Stomach (tissue), 8 donors: ENCODE measurements at regions not wholly inside any gene's neighbourhood (a gene's known extent, or its start where the extent isn't known, plus 50 kb on each side); places are given as distances from the start of the nearest gene placed in this dataset.

Experiments
- DNase-seq, 2 donors: peaks; one replicate each; pipeline versions ENCODE4 v3.0.0 to v3.0.0-alpha.2; 2013 to 2019
- H3K27ac ChIP-seq, 5 donors: fragments of 200-600 bp in 4 of 5; sonication (generic) in 4 of 5; one replicate each; pipeline ENCODE4 v1.5.1; 2013 to 2019; ENCODE audit warnings: mild to moderate bottlenecking in 1 of 5, moderate library complexity in 1 of 5
- H3K27me3 ChIP-seq, 3 donors: fragments of 200-600 bp; sonication (generic); one replicate each; pipeline ENCODE4 v1.5.1; 2017 to 2019; ENCODE audit warnings: mixed run types in 1 of 3
- H3K36me3 ChIP-seq, 4 donors: fragments of 200-600 bp; sonication (generic); 1 replicate in 3 of 4; 2 replicates in 1 of 4; pipeline ENCODE4 v1.5.1; 2016 to 2019
- H3K4me1 ChIP-seq, 4 donors: fragments of 200-600 bp; sonication (generic); one replicate each; pipeline ENCODE4 v1.5.1; 2016 to 2019
- H3K4me3 ChIP-seq, 4 donors: fragments of 200-600 bp; sonication (generic) in 3 of 4; one replicate each; pipeline ENCODE4 v1.5.1; 2016 to 2019; ENCODE audit warnings: mild to moderate bottlenecking in 1 of 4
- H3K9me3 ChIP-seq, 4 donors: fragments of 200-600 bp; sonication (generic); one replicate each; pipeline ENCODE4 v1.5.1; 2016 to 2019
- EP300 ChIP-seq: sonication (generic); formaldehyde crosslinking; IDR thresholded peaks from one replicate; pipeline ENCODE4 v1.6.1; 2017; ENCODE audit warnings: antibody characterized with exemption
- POLR2A ChIP-seq, 4 donors: fragments of 450-650 bp; IDR thresholded peaks; one replicate each; pipeline ENCODE4 v1.6.1; 2016; ENCODE audit warnings: antibody characterized with exemption in 4 of 4, control low read depth in 2 of 4, mild to moderate bottlenecking in 1 of 4, moderate library complexity in 1 of 4
- POLR2AphosphoS5 ChIP-seq, 3 donors: sonication (generic); formaldehyde crosslinking; IDR thresholded peaks; one replicate each; pipeline ENCODE4 v1.6.1; 2016; ENCODE audit warnings: antibody characterized with exemption in 3 of 3
- WGBS, 5 donors: extraction: QIAGEN DNeasy Blood & Tissue Kit in 3 of 5; methylation state at CpG; one replicate each; pipeline versions ENCODE4 v1.1.5 to v1.1.7; 2013 to 2018; 5-methylcytosine and 5-hydroxymethylcytosine counted together
- intact Hi-C: fragments of 100-400 bp; cut with DNase I; formaldehyde crosslinking; loops from one replicate; pipeline ENCODE4 v1.15.1; 2023; ENCODE audit warnings: low total_unique reads
- TF ChIP-seq, protein P1 (sequence below), 7 experiments: fragments of 450-650 bp in 4 of 7; fragments of 200-600 bp in 3 of 7; sonication (generic) in 3 of 7; IDR thresholded peaks; one replicate each; pipeline ENCODE4 v1.5.1; 2016 to 2019; ENCODE audit warnings: antibody characterized with exemption in 7 of 7, control low read depth in 2 of 7, mild to moderate bottlenecking in 1 of 7
- donor health status: healthy with polysubstance abuse.
- donor health status: Bipolar disorder and iron deficiency.
- donor health status: healthy.

DNA sequence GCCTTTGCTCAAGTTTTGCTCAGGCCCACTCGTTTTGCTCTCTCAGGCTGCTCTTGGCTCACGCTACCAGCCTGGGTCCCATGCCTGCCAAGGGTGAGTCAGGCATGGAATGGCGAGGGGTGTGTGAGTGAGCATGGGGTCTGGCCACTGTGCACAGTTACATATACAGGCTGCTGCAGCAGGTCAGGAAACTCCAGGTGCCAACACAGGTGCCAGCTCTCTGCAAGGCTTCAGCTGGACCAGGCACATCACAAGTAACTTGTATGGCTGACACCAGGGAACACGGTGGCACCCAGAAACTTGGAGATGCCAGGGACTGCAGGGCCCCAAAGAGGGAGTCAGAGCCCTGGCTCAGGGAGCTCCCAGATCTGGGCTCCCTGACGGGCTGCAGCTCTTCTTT lies 146.8 kb downstream of the BTBD3 start:
- no peaks in the 10 kb centered on the region for H3K36me3 ChIP-seq
- TF ChIP-seq POLR2A (IDR thresholded peaks at IDR 0.05) (no peak), POLR2AphosphoS5 (IDR thresholded peaks at IDR 0.05) (no peak), EP300 (no peak)
- TF ChIP-seq, protein P1, sequence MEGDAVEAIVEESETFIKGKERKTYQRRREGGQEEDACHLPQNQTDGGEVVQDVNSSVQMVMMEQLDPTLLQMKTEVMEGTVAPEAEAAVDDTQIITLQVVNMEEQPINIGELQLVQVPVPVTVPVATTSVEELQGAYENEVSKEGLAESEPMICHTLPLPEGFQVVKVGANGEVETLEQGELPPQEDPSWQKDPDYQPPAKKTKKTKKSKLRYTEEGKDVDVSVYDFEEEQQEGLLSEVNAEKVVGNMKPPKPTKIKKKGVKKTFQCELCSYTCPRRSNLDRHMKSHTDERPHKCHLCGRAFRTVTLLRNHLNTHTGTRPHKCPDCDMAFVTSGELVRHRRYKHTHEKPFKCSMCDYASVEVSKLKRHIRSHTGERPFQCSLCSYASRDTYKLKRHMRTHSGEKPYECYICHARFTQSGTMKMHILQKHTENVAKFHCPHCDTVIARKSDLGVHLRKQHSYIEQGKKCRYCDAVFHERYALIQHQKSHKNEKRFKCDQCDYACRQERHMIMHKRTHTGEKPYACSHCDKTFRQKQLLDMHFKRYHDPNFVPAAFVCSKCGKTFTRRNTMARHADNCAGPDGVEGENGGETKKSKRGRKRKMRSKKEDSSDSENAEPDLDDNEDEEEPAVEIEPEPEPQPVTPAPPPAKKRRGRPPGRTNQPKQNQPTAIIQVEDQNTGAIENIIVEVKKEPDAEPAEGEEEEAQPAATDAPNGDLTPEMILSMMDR (IDR thresholded peaks at IDR 0.05) = no peak
- WGBS, 5 donors = 85 to 92% (median 87%) methylated on average over 2 to 5 of the region's 5 CpGs
- H3K27me3 ChIP-seq = no peaks in the 10 kb centered on the region
- no peak for DNase-seq
- no peak overlapping the region for H3K4me3 ChIP-seq
- intact Hi-C loops = no loop called here
- peaks cover 0 to 16% (median 4%) of the 10 kb centered on the region in 4 donors for H3K9me3 ChIP-seq
- H3K27ac ChIP-seq = no peak overlapping the region
- H3K4me1 ChIP-seq = peaks cover 0 to 9% (median 0%) of the 10 kb centered on the region in 4 donors

DNA sequence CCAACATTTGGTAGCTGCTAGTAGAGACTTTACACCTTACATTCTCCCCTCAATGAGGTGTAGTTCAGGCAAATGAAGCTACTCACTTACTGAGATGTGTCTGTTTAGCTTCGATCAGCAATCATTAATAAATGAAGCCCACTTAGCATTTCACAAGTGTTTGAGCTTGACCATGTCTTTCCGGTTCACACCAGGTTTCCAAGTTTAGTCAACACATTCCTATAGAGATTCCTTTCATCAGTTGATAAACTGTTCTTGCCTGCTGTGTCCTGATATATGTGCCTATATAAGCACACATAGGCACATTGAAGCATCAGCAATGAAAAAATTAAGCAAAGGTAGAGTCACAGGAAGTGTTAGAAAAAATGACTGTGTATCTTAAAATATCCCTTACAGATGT lies 150.0 kb downstream of the BTBD3 start:
- H3K27me3 ChIP-seq = no peaks in the 10 kb centered on the region
- H3K4me3 ChIP-seq = no peak overlapping the region
- DNase-seq = no peak
- WGBS, 5 donors = 85 to 91% (median 90%) methylated on average over 2 of the region's 2 CpGs
- TF ChIP-seq EP300 (no peak), POLR2AphosphoS5 (IDR thresholded peaks at IDR 0.05) (no peak), POLR2A (IDR thresholded peaks at IDR 0.05) (no peak)
- TF ChIP-seq, protein P1 (IDR thresholded peaks at IDR 0.05) = no peak
- no peak overlapping the region for H3K27ac ChIP-seq
- no peaks in the 10 kb centered on the region for H3K36me3 ChIP-seq
- H3K4me1 ChIP-seq = peaks cover 0 to 9% (median 0%) of the 10 kb centered on the region in 4 donors
- intact Hi-C loops = no loop called here
- peaks cover 0 to 16% (median 4%) of the 10 kb centered on the region in 4 donors for H3K9me3 ChIP-seq

DNA sequence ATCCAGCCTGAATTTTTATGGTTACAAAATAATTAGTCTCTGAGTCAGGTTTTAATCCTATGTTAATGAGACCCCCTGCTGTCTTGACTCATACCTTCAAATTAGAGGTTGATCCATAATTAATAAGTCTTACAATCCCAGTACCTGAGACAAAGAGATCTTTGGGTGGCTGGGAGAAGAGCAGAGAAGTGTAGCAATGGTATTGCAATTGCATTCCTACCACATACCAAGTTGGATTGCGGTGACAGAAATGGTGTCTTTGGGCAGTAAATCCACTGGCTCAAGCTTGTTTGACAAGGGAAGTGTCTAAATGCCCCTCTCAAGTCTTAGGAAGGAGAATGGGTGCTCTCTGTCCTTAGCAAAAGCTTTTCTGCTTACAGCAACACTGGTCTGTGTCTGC lies 150.4 kb downstream of the BTBD3 start:
- no peak for DNase-seq
- H3K4me1 ChIP-seq = peaks cover 0 to 9% (median 0%) of the 10 kb centered on the region in 4 donors
- WGBS, 5 donors = 55 to 77% (median 72%) methylated on average over 1 of the region's 1 CpG
- H3K36me3 ChIP-seq = no peaks in the 10 kb centered on the region
- no peaks in the 10 kb centered on the region for H3K27me3 ChIP-seq
- H3K9me3 ChIP-seq = peaks cover 0 to 16% (median 4%) of the 10 kb centered on the region in 4 donors
- TF ChIP-seq POLR2AphosphoS5 (IDR thresholded peaks at IDR 0.05) (no peak), POLR2A (IDR thresholded peaks at IDR 0.05) (no peak), EP300 (no peak)
- TF ChIP-seq, protein P1 (IDR thresholded peaks at IDR 0.05) = no peak
- no peak overlapping the region for H3K4me3 ChIP-seq
- intact Hi-C loops = no loop called here
- no peak overlapping the region for H3K27ac ChIP-seq

DNA sequence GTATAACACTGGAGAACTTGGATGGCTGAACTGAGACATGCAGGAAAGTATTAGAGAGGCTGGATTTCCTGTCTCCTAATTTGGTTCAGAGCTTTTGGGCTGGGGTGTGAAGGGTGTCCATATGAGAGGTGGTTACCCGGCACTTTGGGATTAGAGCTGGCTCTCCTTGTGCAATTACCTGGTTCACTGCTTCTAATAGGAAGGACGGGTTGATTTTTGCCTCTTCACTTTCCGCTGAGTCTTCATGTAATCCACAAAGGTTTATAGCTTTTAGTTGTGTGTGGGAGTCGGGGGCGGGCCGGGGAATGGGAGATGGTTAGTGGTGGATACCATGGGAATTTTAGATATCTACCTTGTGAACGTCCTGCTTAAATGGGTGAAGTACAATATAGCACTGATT lies 151.5 kb downstream of the BTBD3 start:
- no peak for TF ChIP-seq POLR2A (IDR thresholded peaks at IDR 0.05)
- TF ChIP-seq POLR2AphosphoS5 (IDR thresholded peaks at IDR 0.05) = no peak
- TF ChIP-seq, protein P1 (IDR thresholded peaks at IDR 0.05) = no peak
- no peak for TF ChIP-seq EP300
- Histone ChIP-seq H3K27ac (no peak overlapping the region), H3K27me3 (no peaks in the 10 kb centered on the region), H3K9me3 (peaks cover 0 to 16% (median 4%) of the 10 kb centered on the region in 4 donors), H3K4me1 (peaks cover 0 to 9% (median 0%) of the 10 kb centered on the region in 4 donors), H3K36me3 (no peaks in the 10 kb centered on the region), H3K4me3 (no peak overlapping the region)
- intact Hi-C loops = no loop called here
- DNase-seq = no peak
- WGBS, 5 donors = 89 to 94% (median 93%) methylated on average over 7 of the region's 7 CpGs
